HEK293 (cell line): ENCODE measurements at regions not wholly inside any gene's neighbourhood (a gene's known extent, or its start where the extent isn't known, plus 50 kb on each side); places are given as distances from the start of the nearest gene placed in this dataset.

ENCODE experiments used
- CTCF ChIA-PET: fragments of 350-600 bp; formaldehyde crosslinking; extraction: SDS; loops from one replicate; lab custom pipeline; 2021; ENCODE audit warnings: antibody characterized with exemption; lab: Yijun Ruan, JAX
- POLR2A ChIA-PET: fragments of 300-600 bp; formaldehyde crosslinking; extraction: SDS; loops from one replicate; lab custom pipeline; 2020; ENCODE audit warnings: antibody characterized with exemption, inconsistent platforms; lab: Yijun Ruan, JAX
- H3K27ac ChIP-seq: fragments of 200-500 bp; sonication (Bioruptor generic); 2 replicates; pipeline ENCODE4 v1.5.1; 2014; ENCODE audit warnings: low read depth, low read length, control low read depth, inconsistent platforms; ENCODE audit errors: extremely low read depth
- H3K36me3 ChIP-seq, 2 experiments: fragments of 200-500 bp in 1 of 2; sonication (Bioruptor generic) in 1 of 2; 1 replicate in 1 of 2; 2 replicates in 1 of 2; pipeline ENCODE4 v1.5.1; 2014 to 2017; ENCODE audit warnings: inconsistent platforms in 2 of 2, low read length in 2 of 2; ENCODE audit not compliant: control insufficient read depth in 2 of 2, insufficient read depth in 1 of 2
- H3K4me1 ChIP-seq: fragments of 200-500 bp; sonication (Bioruptor generic); 2 replicates; pipeline ENCODE4 v1.5.1; 2014; ENCODE audit warnings: mild to moderate bottlenecking, low read length, inconsistent platforms; ENCODE audit not compliant: control insufficient read depth, insufficient read depth
- H3K4me3 ChIP-seq: 2 replicates; pipeline ENCODE4 v1.5.1; 2011; ENCODE audit warnings: low read depth, mild to moderate bottlenecking, control low read depth, low read length, moderate library complexity
- H3K9me3 ChIP-seq: fragments of 200-500 bp; sonication (Bioruptor generic); 2 replicates; pipeline ENCODE4 v1.5.1; 2014; ENCODE audit warnings: low read depth, low read length, inconsistent platforms; ENCODE audit not compliant: control insufficient read depth, insufficient read depth
- GLIS2 ChIP-seq: fragments of 450-650 bp; formaldehyde crosslinking; IDR thresholded peaks from 2 replicates; pipeline ENCODE4 v1.5.1; 2016; ENCODE audit warnings: missing biosample characterization, missing genetic modification characterization
- HIC1 ChIP-seq: fragments of 450-650 bp; formaldehyde crosslinking; IDR thresholded peaks from 2 replicates; pipeline ENCODE4 v1.5.1; 2016; ENCODE audit warnings: missing biosample characterization, missing genetic modification characterization
- HOXA7 ChIP-seq: sonication (generic); formaldehyde crosslinking; IDR thresholded peaks from 2 replicates; pipeline ENCODE4 v1.8.1; 2022; ENCODE audit warnings: missing genetic modification reagents, borderline replicate concordance
- MEIS1 ChIP-seq: sonication (generic); formaldehyde crosslinking; IDR thresholded peaks from 2 replicates; pipeline ENCODE4 v1.8.1; 2022; ENCODE audit warnings: missing genetic modification reagents, mild to moderate bottlenecking, borderline replicate concordance
- MYNN ChIP-seq: fragments of 450-650 bp; formaldehyde crosslinking; IDR thresholded peaks from 2 replicates; pipeline ENCODE4 v1.5.1; 2016; ENCODE audit warnings: missing biosample characterization, missing genetic modification characterization, borderline replicate concordance
- OSR2 ChIP-seq: fragments of 450-650 bp; formaldehyde crosslinking; IDR thresholded peaks from 2 replicates; pipeline ENCODE4 v1.5.1; 2016; ENCODE audit warnings: missing biosample characterization, missing genetic modification characterization
- RBAK ChIP-seq: fragments of 450-650 bp; formaldehyde crosslinking; IDR thresholded peaks from 2 replicates; pipeline ENCODE4 v1.5.1; 2016; ENCODE audit warnings: missing biosample characterization, missing genetic modification characterization
- ZBTB17 ChIP-seq: fragments of 450-650 bp; formaldehyde crosslinking; IDR thresholded peaks from 2 replicates; pipeline ENCODE4 v1.5.1; 2016; ENCODE audit warnings: missing biosample characterization, missing genetic modification characterization
- ZBTB21 ChIP-seq: fragments of 450-650 bp; formaldehyde crosslinking; IDR thresholded peaks from 2 replicates; pipeline ENCODE4 v1.5.1; 2017; ENCODE audit warnings: missing biosample characterization, missing genetic modification characterization
- ZBTB6 ChIP-seq: fragments of 450-650 bp; formaldehyde crosslinking; IDR thresholded peaks from 2 replicates; pipeline ENCODE4 v1.5.1; 2017; ENCODE audit warnings: missing biosample characterization, missing genetic modification characterization
- ZNF175 ChIP-seq: fragments of 450-650 bp; formaldehyde crosslinking; IDR thresholded peaks from 2 replicates; pipeline ENCODE4 v1.5.1; 2016; ENCODE audit warnings: missing biosample characterization, missing genetic modification characterization
- ZNF274 ChIP-seq, 2 experiments: fragments of 200-500 bp in 1 of 2; fragments of 450-650 bp in 1 of 2; sonication (Bioruptor generic) in 1 of 2; formaldehyde crosslinking in 1 of 2; IDR thresholded peaks; 2 replicates each; pipeline versions ENCODE4 v1.5.1 to v1.6.1; 2014 to 2016; ENCODE audit warnings: borderline replicate concordance in 1 of 2, inconsistent platforms in 1 of 2, low read length in 1 of 2, missing biosample characterization in 1 of 2, missing genetic modification characterization in 1 of 2
- ZNF292 ChIP-seq: fragments of 450-650 bp; formaldehyde crosslinking; IDR thresholded peaks from 2 replicates; pipeline ENCODE4 v1.5.1; 2016; ENCODE audit warnings: low read depth, missing biosample characterization, missing genetic modification characterization, borderline replicate concordance
- ZNF354C ChIP-seq: fragments of 450-650 bp; formaldehyde crosslinking; IDR thresholded peaks from 2 replicates; pipeline ENCODE4 v1.5.1; 2016; ENCODE audit warnings: missing biosample characterization, missing genetic modification characterization, low read depth, borderline replicate concordance
- ZNF433 ChIP-seq: fragments of 450-650 bp; formaldehyde crosslinking; IDR thresholded peaks from 2 replicates; pipeline ENCODE4 v1.5.1; 2016; ENCODE audit warnings: missing biosample characterization, missing genetic modification characterization, low read depth
- ZNF514 ChIP-seq: fragments of 450-650 bp; formaldehyde crosslinking; IDR thresholded peaks from 2 replicates; pipeline ENCODE4 v1.5.1; 2016; ENCODE audit warnings: missing biosample characterization, missing genetic modification characterization
- ZNF626 ChIP-seq: fragments of 450-650 bp; sonication (Bioruptor Pico); formaldehyde crosslinking; IDR thresholded peaks from 2 replicates; pipeline ENCODE4 v1.5.1; 2018; ENCODE audit warnings: missing biosample characterization, missing genetic modification characterization, inconsistent platforms
- ZNF660 ChIP-seq: fragments of 450-650 bp; IDR thresholded peaks from 2 replicates; pipeline ENCODE4 v1.5.1; 2018; ENCODE audit warnings: missing biosample characterization, mild to moderate bottlenecking, missing genetic modification characterization
- ZNF664 ChIP-seq: fragments of 450-650 bp; formaldehyde crosslinking; IDR thresholded peaks from 2 replicates; pipeline ENCODE4 v1.5.1; 2016; ENCODE audit warnings: missing biosample characterization, missing genetic modification characterization
- ZNF692 ChIP-seq: fragments of 450-650 bp; formaldehyde crosslinking; IDR thresholded peaks from 2 replicates; pipeline ENCODE4 v1.5.1; 2016; ENCODE audit warnings: missing biosample characterization, missing genetic modification characterization
- ZNF747 ChIP-seq: fragments of 450-650 bp; formaldehyde crosslinking; IDR thresholded peaks from 2 replicates; pipeline ENCODE4 v1.5.1; 2016; ENCODE audit warnings: missing biosample characterization, missing genetic modification characterization
- ZSCAN30 ChIP-seq: fragments of 450-650 bp; IDR thresholded peaks from 2 replicates; pipeline ENCODE4 v1.5.1; 2018; ENCODE audit warnings: missing biosample characterization, mild to moderate bottlenecking, missing genetic modification characterization, moderate library complexity

GRCh38 chr2:117514371-117514770 is 300.1 kb upstream of the DDX18 start:
- CTCF ChIA-PET: no interaction called here
- H3K4me3 ChIP-seq: no peak overlapping the region
- no peak overlapping the region for H3K27ac ChIP-seq
- no peaks in the 10 kb centered on the region for H3K36me3 ChIP-seq
- TF ChIP-seq ZNF274 (IDR thresholded peaks at IDR 0.05; ENCODE audit: low read length): no peak
- TF ChIP-seq ZNF274 (tag by site-specific recombination; IDR thresholded peaks at IDR 0.05; ENCODE audit: borderline replicate concordance): no peak
- no peak for TF ChIP-seq ZNF660 (tag by site-specific recombination)
- no peak for TF ChIP-seq ZNF664 (tag by site-specific recombination)
- TF ChIP-seq, all 188 proteins: peak for 0
- POLR2A ChIA-PET: no interaction called here
- H3K4me1 ChIP-seq: no peaks in the 10 kb centered on the region
- H3K9me3 ChIP-seq: no peaks in the 10 kb centered on the region

GRCh38 chr2:117519238-117519637 is 295.3 kb upstream of the DDX18 start:
- Histone ChIP-seq H3K27ac (no peak overlapping the region), H3K4me3 (no peak overlapping the region), H3K36me3 (no peaks in the 10 kb centered on the region), H3K4me1 (0 out of 2 replicates have a peak, but pooled peaks cover 6% of the 10 kb centered on the region), H3K9me3 (no peaks in the 10 kb centered on the region)
- no peak for TF ChIP-seq MEIS1 (CRISPR knock-in tag)
- no peak for TF ChIP-seq RBAK (tag by site-specific recombination)
- no peak for TF ChIP-seq MYNN (tag by site-specific recombination)
- TF ChIP-seq ZNF354C (tag by site-specific recombination): no peak
- TF ChIP-seq ZSCAN30 (tag by site-specific recombination): no peak
- TF ChIP-seq HIC1 (tag by site-specific recombination): no peak
- no peak for TF ChIP-seq HOXA7 (CRISPR knock-in tag)
- TF ChIP-seq ZNF747: no peak
- TF ChIP-seq ZBTB6 (tag by site-specific recombination): no peak
- POLR2A ChIA-PET: no interaction called here
- CTCF ChIA-PET: interaction anchor here (0.9 kb wide), 1 partner anchor 12 kb away, joined by 3 read pairs; no protein-coding TSS in a partner anchor

GRCh38 chr2:117519721-117520120 is 294.8 kb upstream of the DDX18 start:
- Histone ChIP-seq H3K4me1 (0 out of 2 replicates have a peak, but pooled peaks cover 6% of the 10 kb centered on the region), H3K27ac (no peak overlapping the region), H3K36me3 (no peaks in the 10 kb centered on the region), H3K9me3 (no peaks in the 10 kb centered on the region), H3K4me3 (no peak overlapping the region)
- no peak for TF ChIP-seq ZBTB6 (tag by site-specific recombination)
- no peak for TF ChIP-seq ZNF692 (tag by site-specific recombination)
- no peak for TF ChIP-seq GLIS2
- TF ChIP-seq ZNF433 (tag by site-specific recombination): no peak
- TF ChIP-seq ZNF175 (tag by site-specific recombination): no peak
- TF ChIP-seq ZNF626 (tag by site-specific recombination): no peak
- TF ChIP-seq ZNF292: no peak
- TF ChIP-seq ZBTB17 (tag by site-specific recombination): no peak
- TF ChIP-seq OSR2: no peak
- no peak for TF ChIP-seq ZBTB21 (tag by site-specific recombination)
- no peak for TF ChIP-seq ZNF514 (tag by site-specific recombination)
- no peak for TF ChIP-seq MYNN (tag by site-specific recombination)
- POLR2A ChIA-PET: no interaction called here
- CTCF ChIA-PET: interaction anchor here (1.1 kb wide), 1 partner anchor 295 kb away, joined by 4 read pairs; the partner anchor contains the start of gene DDX18
